ENCODE measurements at regions not wholly inside any gene's neighbourhood (a gene's known extent, or its start where the extent isn't known, plus 50 kb on each side); places are given as distances from the start of the nearest gene placed in this dataset.
"Not testable (repeated sequence)": the region's sequence is repeated elsewhere in the genome, so short reads cannot be mapped to it uniquely, and the experiment has no call there.

- no peak for DNase-seq (ENCODE audit: low spot score)
- TF ChIP-seq, protein P1, sequence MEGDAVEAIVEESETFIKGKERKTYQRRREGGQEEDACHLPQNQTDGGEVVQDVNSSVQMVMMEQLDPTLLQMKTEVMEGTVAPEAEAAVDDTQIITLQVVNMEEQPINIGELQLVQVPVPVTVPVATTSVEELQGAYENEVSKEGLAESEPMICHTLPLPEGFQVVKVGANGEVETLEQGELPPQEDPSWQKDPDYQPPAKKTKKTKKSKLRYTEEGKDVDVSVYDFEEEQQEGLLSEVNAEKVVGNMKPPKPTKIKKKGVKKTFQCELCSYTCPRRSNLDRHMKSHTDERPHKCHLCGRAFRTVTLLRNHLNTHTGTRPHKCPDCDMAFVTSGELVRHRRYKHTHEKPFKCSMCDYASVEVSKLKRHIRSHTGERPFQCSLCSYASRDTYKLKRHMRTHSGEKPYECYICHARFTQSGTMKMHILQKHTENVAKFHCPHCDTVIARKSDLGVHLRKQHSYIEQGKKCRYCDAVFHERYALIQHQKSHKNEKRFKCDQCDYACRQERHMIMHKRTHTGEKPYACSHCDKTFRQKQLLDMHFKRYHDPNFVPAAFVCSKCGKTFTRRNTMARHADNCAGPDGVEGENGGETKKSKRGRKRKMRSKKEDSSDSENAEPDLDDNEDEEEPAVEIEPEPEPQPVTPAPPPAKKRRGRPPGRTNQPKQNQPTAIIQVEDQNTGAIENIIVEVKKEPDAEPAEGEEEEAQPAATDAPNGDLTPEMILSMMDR (IDR thresholded peaks at IDR 0.05) = no peak
- no peak for ATAC-seq (ENCODE audit: low FRiP score)
These were observed 156.9 kb downstream of the PLCE1 start for GRCh38 chr10:94150541-94151184.

- no peak for DNase-seq (ENCODE audit: low spot score)
- no peak for ATAC-seq (ENCODE audit: low FRiP score)
- TF ChIP-seq, protein P1 (IDR thresholded peaks at IDR 0.05) = no peak
These were observed 162.1 kb downstream of the PLCE1 start for GRCh38 chr10:94155722-94156271.

GRCh38 chr10:94156453-94156852, 162.7 kb downstream of the PLCE1 start:
- ATAC-seq (ENCODE audit: low FRiP score) (no peak), DNase-seq (ENCODE audit: low spot score) (no peak)
- TF ChIP-seq, protein P1 (IDR thresholded peaks at IDR 0.05) = no peak

DNA sequence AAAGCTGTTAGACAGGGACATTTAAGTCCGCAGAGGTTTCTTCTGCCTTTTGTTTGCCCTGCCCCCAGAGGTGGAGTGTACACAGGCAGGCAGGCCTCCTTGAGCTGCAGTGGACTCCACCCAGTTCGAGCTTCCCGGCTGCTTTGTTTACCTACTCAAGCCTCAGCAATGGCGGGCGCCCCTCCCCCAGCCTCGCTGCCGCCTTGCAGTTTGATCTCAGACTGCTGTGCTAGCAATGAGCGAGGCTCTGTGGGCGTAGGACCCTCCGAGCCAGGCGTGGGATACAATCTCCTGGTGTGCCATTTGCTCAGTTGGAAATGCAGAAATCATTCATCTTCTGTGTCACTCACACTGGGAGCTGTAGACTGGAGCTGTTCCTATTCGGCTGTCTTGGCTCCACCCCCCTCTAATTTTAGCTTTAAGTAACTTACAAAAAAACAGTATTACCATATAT, 171.5 kb downstream of the PLCE1 start:
- ATAC-seq (ENCODE audit: low FRiP score); DNase-seq (ENCODE audit: low spot score): not testable (repeated sequence)

- ATAC-seq (ENCODE audit: low FRiP score) (no peak), DNase-seq (ENCODE audit: low spot score) (no peak)
- TF ChIP-seq, protein P1 (IDR thresholded peaks at IDR 0.05) = no peak
These were observed 178.6 kb downstream of the PLCE1 start for GRCh38 chr10:94172332-94172731.

DNA sequence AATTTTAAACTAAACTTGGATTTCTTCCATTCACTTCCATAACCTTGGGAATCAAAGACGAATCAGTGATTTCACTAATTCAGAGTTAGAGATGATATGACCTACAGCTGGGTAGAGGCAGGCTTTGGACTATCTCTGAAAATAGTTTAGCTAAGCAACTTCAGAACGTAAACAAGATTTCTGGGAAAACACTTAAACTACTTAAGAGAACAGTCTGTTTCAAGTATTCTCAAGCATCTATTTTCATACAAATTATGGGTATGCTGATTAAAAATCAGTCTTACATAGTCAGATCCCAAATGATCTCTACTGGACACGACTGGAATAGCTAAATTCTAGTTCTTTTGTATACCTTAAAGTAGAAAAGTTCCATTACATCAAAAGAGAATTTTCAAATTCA, 179.9 kb downstream of the PLCE1 start:
- ATAC-seq (ENCODE audit: low FRiP score) = no peak
- TF ChIP-seq, protein P1 (IDR thresholded peaks at IDR 0.05) = no peak
- no peak for DNase-seq (ENCODE audit: low spot score)

GRCh38 chr10:94174838-94175237, 181.1 kb downstream of the PLCE1 start:
- TF ChIP-seq, protein P1 (IDR thresholded peaks at IDR 0.05) = no peak
- peak; percentile 37 for ATAC-seq (ENCODE audit: low FRiP score)
- DNase-seq (ENCODE audit: low spot score) = no peak

All from omental fat pad (tissue), 3 donors.